ENCODE measurements at regions not wholly inside any gene's neighbourhood (a gene's known extent, or its start where the extent isn't known, plus 50 kb on each side); places are given as distances from the start of the nearest gene placed in this dataset.

DNA sequence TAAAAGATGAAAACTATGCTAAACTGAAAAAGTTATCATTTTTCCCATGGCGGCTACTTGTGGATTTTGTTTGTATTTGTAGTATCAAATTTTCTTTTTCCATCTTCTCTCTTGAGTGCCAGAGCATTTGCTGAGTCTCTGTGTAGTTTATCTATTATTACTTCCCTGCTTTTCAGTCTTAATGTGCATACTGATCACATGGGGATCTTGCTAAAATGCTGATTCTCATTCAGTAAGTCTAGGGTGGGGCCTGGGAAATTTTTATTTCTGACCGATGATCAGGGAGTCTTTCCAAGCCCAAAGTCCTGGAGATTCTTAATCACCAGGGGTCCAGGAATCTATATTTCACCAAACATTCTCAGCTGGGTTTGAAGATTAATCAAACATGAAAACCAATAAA, 189.0 kb upstream of the GOT2 start:
- 92% methylated on average over 2 of the region's 2 CpGs for WGBS, 2 donors
- H3K27me3 ChIP-seq: no peaks in the 10 kb centered on the region
- H3K27ac ChIP-seq: no peak overlapping the region
- H3K9me3 ChIP-seq: peaks cover 0 to 4% (median 0%) of the 10 kb centered on the region in 4 donors
- TF ChIP-seq EP300 (IDR thresholded peaks at IDR 0.05) (no peak), POLR2AphosphoS5 (IDR thresholded peaks at IDR 0.05) (no peak), POLR2A (IDR thresholded peaks at IDR 0.05) (no peak)
- TF ChIP-seq, protein P1, sequence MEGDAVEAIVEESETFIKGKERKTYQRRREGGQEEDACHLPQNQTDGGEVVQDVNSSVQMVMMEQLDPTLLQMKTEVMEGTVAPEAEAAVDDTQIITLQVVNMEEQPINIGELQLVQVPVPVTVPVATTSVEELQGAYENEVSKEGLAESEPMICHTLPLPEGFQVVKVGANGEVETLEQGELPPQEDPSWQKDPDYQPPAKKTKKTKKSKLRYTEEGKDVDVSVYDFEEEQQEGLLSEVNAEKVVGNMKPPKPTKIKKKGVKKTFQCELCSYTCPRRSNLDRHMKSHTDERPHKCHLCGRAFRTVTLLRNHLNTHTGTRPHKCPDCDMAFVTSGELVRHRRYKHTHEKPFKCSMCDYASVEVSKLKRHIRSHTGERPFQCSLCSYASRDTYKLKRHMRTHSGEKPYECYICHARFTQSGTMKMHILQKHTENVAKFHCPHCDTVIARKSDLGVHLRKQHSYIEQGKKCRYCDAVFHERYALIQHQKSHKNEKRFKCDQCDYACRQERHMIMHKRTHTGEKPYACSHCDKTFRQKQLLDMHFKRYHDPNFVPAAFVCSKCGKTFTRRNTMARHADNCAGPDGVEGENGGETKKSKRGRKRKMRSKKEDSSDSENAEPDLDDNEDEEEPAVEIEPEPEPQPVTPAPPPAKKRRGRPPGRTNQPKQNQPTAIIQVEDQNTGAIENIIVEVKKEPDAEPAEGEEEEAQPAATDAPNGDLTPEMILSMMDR (IDR thresholded peaks at IDR 0.05): no peak
- H3K36me3 ChIP-seq: no peaks in the 10 kb centered on the region
- no peak overlapping the region for H3K4me3 ChIP-seq
- DNase-seq: no peak
- no peaks in the 10 kb centered on the region for H3K4me1 ChIP-seq
- intact Hi-C loops (cut with DNase I): no loop called here

DNA sequence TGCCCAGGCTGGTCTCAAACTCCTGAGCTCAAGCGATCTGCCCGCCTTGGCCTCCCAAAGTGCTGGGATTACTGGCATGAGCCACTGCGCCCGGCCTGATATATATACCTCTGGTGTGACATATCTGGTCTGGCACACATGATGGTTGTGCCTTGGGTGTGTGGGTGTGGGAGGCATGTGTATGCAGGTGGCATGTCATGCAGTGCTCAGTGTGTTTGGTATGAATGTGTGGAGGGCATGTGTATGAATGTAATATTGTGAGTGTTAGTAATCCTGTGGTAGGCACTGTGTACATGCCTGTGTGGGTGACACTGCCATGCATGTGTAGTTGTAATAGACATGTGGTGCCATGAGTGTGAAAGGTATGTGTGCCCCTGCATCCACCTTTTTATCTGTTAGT, 179.3 kb upstream of the GOT2 start:
- peaks cover 0 to 2% (median 0%) of the 10 kb centered on the region in 4 donors for H3K9me3 ChIP-seq
- 95 to 96% methylated on average over 4 of the region's 4 CpGs for WGBS, 2 donors
- intact Hi-C loops (cut with DNase I): no loop called here
- no peak overlapping the region for H3K4me3 ChIP-seq
- no peak overlapping the region for H3K27ac ChIP-seq
- TF ChIP-seq, protein P1 (IDR thresholded peaks at IDR 0.05): no peak
- TF ChIP-seq POLR2A (IDR thresholded peaks at IDR 0.05) (no peak), POLR2AphosphoS5 (IDR thresholded peaks at IDR 0.05) (no peak), EP300 (IDR thresholded peaks at IDR 0.05) (no peak)
- DNase-seq: no peak
- no peaks in the 10 kb centered on the region for H3K36me3 ChIP-seq
- H3K27me3 ChIP-seq: no peaks in the 10 kb centered on the region
- H3K4me1 ChIP-seq: no peaks in the 10 kb centered on the region

DNA sequence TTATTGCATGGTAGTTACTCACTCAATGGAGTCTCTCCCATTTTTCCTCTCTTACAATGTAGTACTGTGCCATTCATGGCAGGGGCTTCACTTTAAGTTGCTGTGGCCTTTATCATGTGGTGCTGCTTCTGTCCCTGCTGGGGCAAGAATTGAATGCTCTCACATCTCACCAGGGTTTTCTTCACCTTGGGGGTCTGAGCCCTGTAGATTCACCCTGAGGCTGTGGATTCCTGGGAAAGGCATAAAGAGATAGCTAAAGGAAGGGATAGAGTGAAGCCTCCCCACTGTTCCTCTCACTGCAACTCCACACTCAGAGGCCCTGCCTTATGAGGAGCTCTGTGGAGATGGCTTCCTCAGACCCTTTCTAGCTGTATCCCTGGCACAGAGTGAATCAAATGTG, 178.5 kb upstream of the GOT2 start:
- DNase-seq: no peak
- intact Hi-C loops (cut with DNase I): no loop called here
- Histone ChIP-seq H3K4me3 (no peak overlapping the region), H3K4me1 (no peaks in the 10 kb centered on the region), H3K36me3 (no peaks in the 10 kb centered on the region), H3K27ac (no peak overlapping the region), H3K9me3 (no peaks in the 10 kb centered on the region), H3K27me3 (no peaks in the 10 kb centered on the region)
- TF ChIP-seq POLR2A (IDR thresholded peaks at IDR 0.05) (no peak), POLR2AphosphoS5 (IDR thresholded peaks at IDR 0.05) (no peak), EP300 (IDR thresholded peaks at IDR 0.05) (no peak)
- TF ChIP-seq, protein P1 (IDR thresholded peaks at IDR 0.05): no peak

DNA sequence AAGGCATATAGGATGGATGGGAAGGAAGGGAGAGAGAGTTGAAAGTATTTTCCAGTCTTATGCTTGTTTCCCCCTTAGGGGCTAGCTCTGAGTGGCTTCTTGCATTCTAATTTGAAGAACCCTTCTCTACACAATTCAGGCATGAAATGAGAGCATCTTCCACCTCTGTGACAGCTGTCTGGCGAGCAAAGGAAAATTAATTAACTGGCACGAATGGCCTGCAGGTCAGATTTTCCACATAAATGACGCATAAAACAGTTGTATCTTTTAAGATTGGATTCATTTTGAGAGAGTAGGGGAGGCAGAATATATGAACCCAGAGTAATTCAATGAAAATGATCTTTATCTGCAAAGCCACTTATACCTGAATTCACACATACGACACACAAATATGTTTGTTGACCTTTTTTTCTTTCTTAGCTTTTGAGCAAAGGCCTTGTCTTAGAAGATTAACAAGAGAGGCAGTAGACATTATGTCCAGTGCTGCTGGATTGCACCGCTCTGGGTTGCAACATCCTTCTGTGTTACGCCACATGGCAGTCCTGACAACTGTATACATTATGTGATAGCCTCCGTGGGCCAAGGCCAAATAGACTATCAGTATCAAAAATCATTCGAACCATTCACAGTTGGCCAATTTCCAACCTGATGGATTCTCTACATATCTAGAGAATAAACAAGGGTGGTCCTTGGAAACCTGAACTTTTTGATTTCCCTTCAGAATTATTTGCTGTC, 173.0 kb upstream of the GOT2 start:
- TF ChIP-seq, protein P1 (IDR thresholded peaks at IDR 0.05): no peak
- no peak for TF ChIP-seq POLR2A (IDR thresholded peaks at IDR 0.05)
- no peak for TF ChIP-seq POLR2AphosphoS5 (IDR thresholded peaks at IDR 0.05)
- no peak for TF ChIP-seq EP300 (IDR thresholded peaks at IDR 0.05)
- intact Hi-C loops (cut with DNase I): no loop called here
- Histone ChIP-seq H3K4me3 (no peak overlapping the region), H3K36me3 (no peaks in the 10 kb centered on the region), H3K9me3 (no peaks in the 10 kb centered on the region), H3K27ac (no peak overlapping the region), H3K27me3 (no peaks in the 10 kb centered on the region), H3K4me1 (no peaks in the 10 kb centered on the region)
- 85 to 90% methylated on average over 8 of the region's 8 CpGs for WGBS, 2 donors
- DNase-seq: no peak

DNA sequence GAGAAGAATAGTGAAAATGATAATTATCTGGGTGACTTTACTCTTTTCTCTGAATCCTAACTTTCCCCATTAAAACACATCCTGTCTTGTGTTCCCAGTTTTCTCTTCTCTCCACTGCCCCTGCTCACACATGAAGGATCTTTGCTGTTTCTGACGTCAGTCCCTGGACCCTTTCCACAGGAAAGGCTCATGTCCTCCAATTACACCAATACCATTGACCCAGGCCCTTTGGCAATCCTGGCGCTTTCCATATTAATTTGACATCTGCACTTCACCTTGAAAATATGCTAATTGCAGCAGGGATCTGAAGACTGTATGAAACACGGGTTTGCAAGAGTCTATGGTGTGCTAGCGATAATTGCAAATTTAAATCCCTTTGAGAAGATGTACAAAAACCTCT, 170.2 kb upstream of the GOT2 start:
- no peaks in the 10 kb centered on the region for H3K27me3 ChIP-seq
- TF ChIP-seq, protein P1 (IDR thresholded peaks at IDR 0.05): no peak
- TF ChIP-seq EP300 (IDR thresholded peaks at IDR 0.05) (no peak), POLR2AphosphoS5 (IDR thresholded peaks at IDR 0.05) (no peak), POLR2A (IDR thresholded peaks at IDR 0.05) (no peak)
- no peaks in the 10 kb centered on the region for H3K36me3 ChIP-seq
- H3K4me1 ChIP-seq: no peaks in the 10 kb centered on the region
- no peak for DNase-seq
- H3K9me3 ChIP-seq: no peaks in the 10 kb centered on the region
- intact Hi-C loops (cut with DNase I): no loop called here
- WGBS, 2 donors: 80 to 87% methylated on average over 4 of the region's 4 CpGs
- H3K27ac ChIP-seq: no peak overlapping the region
- H3K4me3 ChIP-seq: no peak overlapping the region
